Transverse colon (tissue), 3 donors: ENCODE measurements at regions not wholly inside any gene's neighbourhood (a gene's known extent, or its start where the extent isn't known, plus 50 kb on each side); places are given as distances from the start of the nearest gene placed in this dataset.

ENCODE experiments used
- EP300 ChIP-seq: sonication (generic); formaldehyde crosslinking; IDR thresholded peaks from one replicate; pipeline ENCODE4 v1.6.1; 2017; ENCODE audit warnings: antibody characterized with exemption, low read depth
- POLR2A ChIP-seq: fragments of 450-650 bp; IDR thresholded peaks from one replicate; pipeline ENCODE4 v1.6.1; 2016; ENCODE audit warnings: antibody characterized with exemption, mild to moderate bottlenecking, moderate library complexity
- TF ChIP-seq, protein P1 (sequence below), 5 experiments: fragments of 200-600 bp in 3 of 5; fragments of 450-650 bp in 2 of 5; sonication (generic) in 3 of 5; IDR thresholded peaks; 1 replicate in 2 of 5; 2 replicates in 3 of 5; pipeline ENCODE4 v1.5.1; 2016 to 2017; ENCODE audit warnings: antibody characterized with exemption in 5 of 5, inconsistent platforms in 3 of 5, mild to moderate bottlenecking in 2 of 5, moderate library complexity in 1 of 5

DNA sequence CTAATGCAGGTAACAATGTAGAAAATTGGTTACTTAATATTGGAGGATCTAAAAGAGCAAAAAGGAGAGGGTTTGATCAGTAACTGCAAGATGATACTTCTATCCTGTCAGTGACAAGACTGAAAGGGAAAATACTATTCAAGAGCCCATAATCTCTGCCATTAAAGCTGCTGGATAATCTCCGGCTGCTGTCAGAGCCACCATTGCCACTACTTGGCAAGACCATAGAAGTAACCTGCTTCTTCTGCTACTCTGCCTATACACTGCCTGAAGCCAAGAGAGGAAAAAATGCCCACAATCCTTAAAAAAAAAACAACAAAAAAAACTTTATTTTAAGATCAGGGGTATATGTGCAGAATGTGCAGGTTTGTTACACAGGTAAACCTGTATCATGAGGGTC, 386.5 kb upstream of the ID4 start:
- TF ChIP-seq, protein P1, sequence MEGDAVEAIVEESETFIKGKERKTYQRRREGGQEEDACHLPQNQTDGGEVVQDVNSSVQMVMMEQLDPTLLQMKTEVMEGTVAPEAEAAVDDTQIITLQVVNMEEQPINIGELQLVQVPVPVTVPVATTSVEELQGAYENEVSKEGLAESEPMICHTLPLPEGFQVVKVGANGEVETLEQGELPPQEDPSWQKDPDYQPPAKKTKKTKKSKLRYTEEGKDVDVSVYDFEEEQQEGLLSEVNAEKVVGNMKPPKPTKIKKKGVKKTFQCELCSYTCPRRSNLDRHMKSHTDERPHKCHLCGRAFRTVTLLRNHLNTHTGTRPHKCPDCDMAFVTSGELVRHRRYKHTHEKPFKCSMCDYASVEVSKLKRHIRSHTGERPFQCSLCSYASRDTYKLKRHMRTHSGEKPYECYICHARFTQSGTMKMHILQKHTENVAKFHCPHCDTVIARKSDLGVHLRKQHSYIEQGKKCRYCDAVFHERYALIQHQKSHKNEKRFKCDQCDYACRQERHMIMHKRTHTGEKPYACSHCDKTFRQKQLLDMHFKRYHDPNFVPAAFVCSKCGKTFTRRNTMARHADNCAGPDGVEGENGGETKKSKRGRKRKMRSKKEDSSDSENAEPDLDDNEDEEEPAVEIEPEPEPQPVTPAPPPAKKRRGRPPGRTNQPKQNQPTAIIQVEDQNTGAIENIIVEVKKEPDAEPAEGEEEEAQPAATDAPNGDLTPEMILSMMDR (IDR thresholded peaks at IDR 0.05), result no peak
- TF ChIP-seq POLR2A (no peak), EP300 (no peak)
